B cell (primary cell): ENCODE measurements at regions not wholly inside any gene's neighbourhood (a gene's known extent, or its start where the extent isn't known, plus 50 kb on each side); places are given as distances from the start of the nearest gene placed in this dataset.

ENCODE experiments used
- EZH2 ChIP-seq: IDR thresholded peaks from 2 replicates; pipeline ENCODE4 v1.6.1; 2012; ENCODE audit warnings: borderline replicate concordance, low read depth, mild to moderate bottlenecking, moderate library complexity, low read length; ENCODE audit not compliant: insufficient read depth, poor library complexity, severe bottlenecking
- TF ChIP-seq, protein P1 (sequence below): fragments of 200-600 bp; IDR thresholded peaks from one replicate; pipeline ENCODE4 v1.8.0; 2022; ENCODE audit warnings: antibody characterized with exemption, mild to moderate bottlenecking

- TF ChIP-seq, protein P1, sequence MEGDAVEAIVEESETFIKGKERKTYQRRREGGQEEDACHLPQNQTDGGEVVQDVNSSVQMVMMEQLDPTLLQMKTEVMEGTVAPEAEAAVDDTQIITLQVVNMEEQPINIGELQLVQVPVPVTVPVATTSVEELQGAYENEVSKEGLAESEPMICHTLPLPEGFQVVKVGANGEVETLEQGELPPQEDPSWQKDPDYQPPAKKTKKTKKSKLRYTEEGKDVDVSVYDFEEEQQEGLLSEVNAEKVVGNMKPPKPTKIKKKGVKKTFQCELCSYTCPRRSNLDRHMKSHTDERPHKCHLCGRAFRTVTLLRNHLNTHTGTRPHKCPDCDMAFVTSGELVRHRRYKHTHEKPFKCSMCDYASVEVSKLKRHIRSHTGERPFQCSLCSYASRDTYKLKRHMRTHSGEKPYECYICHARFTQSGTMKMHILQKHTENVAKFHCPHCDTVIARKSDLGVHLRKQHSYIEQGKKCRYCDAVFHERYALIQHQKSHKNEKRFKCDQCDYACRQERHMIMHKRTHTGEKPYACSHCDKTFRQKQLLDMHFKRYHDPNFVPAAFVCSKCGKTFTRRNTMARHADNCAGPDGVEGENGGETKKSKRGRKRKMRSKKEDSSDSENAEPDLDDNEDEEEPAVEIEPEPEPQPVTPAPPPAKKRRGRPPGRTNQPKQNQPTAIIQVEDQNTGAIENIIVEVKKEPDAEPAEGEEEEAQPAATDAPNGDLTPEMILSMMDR: no peak
- no peak for TF ChIP-seq EZH2
Measured at GRCh38 chr5:110105692-110106091, 416.0 kb downstream of the MAN2A1 start.
